ENCODE measurements at regions not wholly inside any gene's neighbourhood (a gene's known extent, or its start where the extent isn't known, plus 50 kb on each side); places are given as distances from the start of the nearest gene placed in this dataset.

DNA sequence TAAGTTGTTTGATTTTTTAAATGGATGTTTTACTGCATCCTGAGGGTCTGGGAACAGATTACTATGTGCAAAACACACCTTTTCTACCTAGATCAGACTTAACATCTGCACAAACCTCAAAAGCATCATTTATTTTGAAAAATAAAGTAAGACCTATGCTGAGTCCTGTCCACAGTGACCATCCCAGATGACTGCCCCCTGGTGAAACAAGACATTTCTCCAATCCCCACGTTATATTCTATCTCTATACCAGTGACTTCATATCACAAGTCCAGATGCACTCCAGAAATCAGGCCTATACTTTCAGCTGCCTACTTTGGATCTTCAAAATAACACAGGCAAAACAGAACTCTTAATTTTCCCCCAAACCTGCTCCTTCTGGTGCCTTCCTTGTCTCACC is 143.2 kb downstream of the P2RY1 start:
- DNase-seq (ENCODE audit: low read depth): no peak
- H3K4me3 ChIP-seq (ENCODE audit: low read depth, low read length): no peak overlapping the region
- TF ChIP-seq, protein P1, sequence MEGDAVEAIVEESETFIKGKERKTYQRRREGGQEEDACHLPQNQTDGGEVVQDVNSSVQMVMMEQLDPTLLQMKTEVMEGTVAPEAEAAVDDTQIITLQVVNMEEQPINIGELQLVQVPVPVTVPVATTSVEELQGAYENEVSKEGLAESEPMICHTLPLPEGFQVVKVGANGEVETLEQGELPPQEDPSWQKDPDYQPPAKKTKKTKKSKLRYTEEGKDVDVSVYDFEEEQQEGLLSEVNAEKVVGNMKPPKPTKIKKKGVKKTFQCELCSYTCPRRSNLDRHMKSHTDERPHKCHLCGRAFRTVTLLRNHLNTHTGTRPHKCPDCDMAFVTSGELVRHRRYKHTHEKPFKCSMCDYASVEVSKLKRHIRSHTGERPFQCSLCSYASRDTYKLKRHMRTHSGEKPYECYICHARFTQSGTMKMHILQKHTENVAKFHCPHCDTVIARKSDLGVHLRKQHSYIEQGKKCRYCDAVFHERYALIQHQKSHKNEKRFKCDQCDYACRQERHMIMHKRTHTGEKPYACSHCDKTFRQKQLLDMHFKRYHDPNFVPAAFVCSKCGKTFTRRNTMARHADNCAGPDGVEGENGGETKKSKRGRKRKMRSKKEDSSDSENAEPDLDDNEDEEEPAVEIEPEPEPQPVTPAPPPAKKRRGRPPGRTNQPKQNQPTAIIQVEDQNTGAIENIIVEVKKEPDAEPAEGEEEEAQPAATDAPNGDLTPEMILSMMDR (IDR thresholded peaks at IDR 0.05; ENCODE audit: low read depth, low read length, missing control alignments): no peak

DNA sequence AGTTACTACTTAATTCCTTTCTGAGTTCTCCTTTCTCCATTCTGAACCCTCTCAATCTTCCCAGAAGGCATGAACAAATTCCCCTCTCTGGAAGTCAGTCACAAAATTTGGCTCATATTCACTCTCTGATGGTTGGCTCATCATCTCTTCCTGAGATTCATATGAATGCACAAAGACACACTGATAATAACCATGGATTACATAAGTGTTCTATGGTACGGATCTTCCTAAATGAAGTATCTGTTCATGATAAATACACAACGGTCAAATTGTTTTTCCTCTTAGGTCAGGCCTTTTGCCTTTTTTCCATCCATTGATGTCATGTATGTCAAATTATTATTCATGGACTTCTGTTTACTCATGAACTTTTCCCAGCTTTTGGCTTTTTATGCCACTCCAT is 162.6 kb downstream of the P2RY1 start:
- no peak for DNase-seq (ENCODE audit: low read depth)
- no peak overlapping the region for H3K4me3 ChIP-seq (ENCODE audit: low read depth, low read length)
- TF ChIP-seq, protein P1 (IDR thresholded peaks at IDR 0.05; ENCODE audit: low read depth, low read length, missing control alignments): no peak

DNA sequence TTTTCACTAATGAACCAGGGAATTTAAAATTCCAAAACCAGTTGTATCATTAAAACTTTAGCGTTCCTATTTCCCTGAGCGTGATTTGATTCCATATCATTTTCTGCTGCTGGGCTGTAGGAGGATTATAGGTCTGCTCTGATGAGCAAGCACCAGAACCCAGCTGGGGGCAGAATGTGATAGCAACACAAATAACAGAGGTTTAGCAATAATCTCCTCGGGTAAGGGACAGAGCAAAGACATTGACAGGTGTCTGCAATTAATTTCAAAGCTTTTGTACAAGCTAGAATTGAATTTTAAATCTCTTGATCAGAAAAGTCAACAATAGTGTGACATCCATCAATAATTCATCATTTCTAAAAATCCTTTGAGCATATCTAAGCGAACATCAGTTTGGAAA is 163.4 kb upstream of the RAP2B start:
- no peak for DNase-seq (ENCODE audit: low read depth)
- no peak overlapping the region for H3K4me3 ChIP-seq (ENCODE audit: low read depth, low read length)
- TF ChIP-seq, protein P1 (IDR thresholded peaks at IDR 0.05; ENCODE audit: low read depth, low read length, missing control alignments): no peak

DNA sequence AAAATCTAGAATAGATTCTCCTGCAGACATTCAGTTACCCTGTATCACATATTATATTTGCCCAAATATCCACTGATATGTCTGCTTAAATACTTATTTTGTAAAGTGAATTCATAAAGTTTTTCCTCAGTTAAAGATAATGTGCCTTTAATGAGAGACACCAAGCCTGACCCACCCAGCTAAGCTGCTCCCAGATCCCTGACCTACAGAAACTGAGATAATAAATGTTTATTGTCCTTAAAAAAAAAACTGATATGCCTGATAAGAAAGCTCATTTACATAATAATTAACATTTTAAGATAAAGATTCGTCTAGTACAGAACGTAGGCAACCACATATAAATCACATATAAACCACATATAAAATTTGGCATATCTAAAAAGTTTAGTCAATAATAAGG is 161.7 kb upstream of the RAP2B start:
- no peak overlapping the region for H3K4me3 ChIP-seq (ENCODE audit: low read depth, low read length)
- TF ChIP-seq, protein P1 (IDR thresholded peaks at IDR 0.05; ENCODE audit: low read depth, low read length, missing control alignments): no peak
- no peak for DNase-seq (ENCODE audit: low read depth)

DNA sequence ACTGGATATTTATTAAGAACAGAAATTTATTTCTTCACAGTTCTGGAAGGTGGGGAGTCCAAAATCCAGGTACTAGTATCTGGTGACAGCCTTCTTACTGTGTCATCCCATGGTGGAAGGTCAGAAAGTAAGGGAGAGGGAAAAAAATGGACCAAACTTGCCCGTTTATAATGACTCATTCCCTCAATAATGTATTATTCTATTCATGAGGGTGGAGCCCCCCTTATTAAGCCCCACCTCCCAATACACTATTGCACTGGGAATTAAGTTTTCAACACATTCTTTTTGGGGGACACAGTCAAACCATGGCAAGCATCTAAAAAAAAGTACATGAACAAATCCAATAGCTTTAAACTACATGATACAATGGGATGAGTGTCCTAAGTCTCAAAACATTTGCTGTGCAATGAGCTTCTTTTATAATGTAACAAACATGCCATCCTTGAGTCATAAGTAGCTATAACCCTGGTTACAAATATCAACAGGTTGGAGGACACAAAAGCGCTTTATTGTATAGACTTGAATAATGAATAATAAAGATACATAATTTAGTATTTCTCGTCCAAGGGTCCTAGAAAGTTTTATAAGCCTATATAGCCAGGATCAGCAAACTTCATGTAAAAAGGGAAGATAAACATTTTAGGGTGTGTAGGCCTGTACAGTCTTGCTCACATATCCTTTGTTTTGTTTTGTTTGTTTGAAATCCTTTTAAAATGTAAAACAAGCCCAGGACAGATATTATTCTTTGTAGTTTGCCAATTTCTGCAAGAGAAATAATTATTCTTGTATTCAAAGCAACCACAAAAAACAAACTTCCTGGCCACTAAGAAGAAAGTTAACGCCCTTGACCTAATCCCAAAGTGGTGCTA is 160.6 kb upstream of the RAP2B start:
- DNase-seq (ENCODE audit: low read depth): no peak
- no peak overlapping the region for H3K4me3 ChIP-seq (ENCODE audit: low read depth, low read length)
- TF ChIP-seq, protein P1 (IDR thresholded peaks at IDR 0.05; ENCODE audit: low read depth, low read length, missing control alignments): no peak

DNA sequence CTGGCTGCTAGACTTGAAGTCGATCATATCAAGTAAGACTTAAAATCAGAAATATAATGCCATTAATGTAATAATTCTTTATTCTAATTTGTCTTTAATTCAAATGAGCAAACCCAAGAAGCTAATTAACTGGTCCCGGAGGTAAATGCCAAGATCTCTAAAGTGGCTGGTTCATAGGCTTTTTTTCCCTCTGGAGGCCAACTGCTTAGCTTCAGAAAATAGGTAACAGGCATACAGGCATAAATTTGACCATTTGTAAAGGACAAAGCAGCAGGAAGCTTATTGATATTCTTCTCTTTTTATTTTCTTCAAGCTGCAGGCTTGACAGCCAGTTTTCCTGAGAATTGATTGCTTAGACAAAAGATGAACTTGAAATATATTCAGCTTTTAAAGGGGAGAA is 158.6 kb upstream of the RAP2B start:
- H3K4me3 ChIP-seq (ENCODE audit: low read depth, low read length): no peak overlapping the region
- no peak for DNase-seq (ENCODE audit: low read depth)
- TF ChIP-seq, protein P1 (IDR thresholded peaks at IDR 0.05; ENCODE audit: low read depth, low read length, missing control alignments): no peak

DNA sequence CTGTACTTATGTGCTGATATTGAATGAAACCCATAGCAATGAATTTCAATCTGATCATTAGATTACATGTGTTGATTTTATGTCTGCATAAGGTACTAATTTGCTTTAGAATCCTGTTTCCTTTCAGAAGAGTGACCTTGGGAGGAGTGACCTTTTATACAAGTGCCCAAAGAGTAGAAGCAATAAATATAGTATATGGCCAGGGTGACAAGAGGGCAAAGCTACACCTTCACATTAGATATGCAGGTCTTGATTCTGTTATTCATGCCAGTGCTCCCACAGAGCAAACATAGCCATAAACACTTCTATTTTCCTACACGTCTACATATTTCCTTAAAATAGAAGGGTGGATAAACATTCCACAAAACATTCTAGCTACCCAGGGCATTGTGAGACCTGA is 158.2 kb upstream of the RAP2B start:
- no peak overlapping the region for H3K4me3 ChIP-seq (ENCODE audit: low read depth, low read length)
- DNase-seq (ENCODE audit: low read depth): no peak
- TF ChIP-seq, protein P1 (IDR thresholded peaks at IDR 0.05; ENCODE audit: low read depth, low read length, missing control alignments): no peak
